ENCODE measurements at regions not wholly inside any gene's neighbourhood (a gene's known extent, or its start where the extent isn't known, plus 50 kb on each side); places are given as distances from the start of the nearest gene placed in this dataset.

DNA sequence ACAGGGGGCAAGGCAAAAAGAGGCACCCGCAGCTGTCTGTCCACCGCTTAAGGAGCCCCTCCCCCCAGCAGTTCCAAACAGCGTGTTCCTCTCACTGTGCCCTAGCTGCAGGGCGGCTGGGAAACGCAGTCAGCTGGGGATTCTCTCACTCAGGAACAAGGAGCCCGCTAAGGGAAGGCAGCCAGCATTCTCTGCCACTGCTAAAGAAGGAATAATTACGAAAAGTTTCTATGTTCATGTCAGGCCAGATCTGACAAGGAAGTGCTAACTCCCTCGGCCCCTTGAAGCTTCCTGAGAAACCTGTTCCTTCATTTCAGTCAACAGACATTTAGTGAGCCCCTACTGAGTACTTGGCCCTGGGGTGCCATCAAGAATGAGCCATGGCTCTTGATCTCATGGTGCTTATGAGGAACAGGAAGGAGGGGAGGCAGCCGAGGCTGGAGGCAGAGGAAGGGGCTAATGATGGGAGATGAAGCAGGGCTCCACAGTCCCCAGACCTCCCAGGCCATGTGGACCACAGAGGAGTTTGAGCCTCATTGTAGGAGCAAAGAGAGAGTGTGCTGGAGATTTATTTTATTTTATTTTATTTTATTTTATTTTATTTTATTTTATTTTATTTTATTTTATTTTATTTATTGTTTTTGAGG, 101.7 kb upstream of the PMEPA1 start:
- TF ChIP-seq, protein P1, sequence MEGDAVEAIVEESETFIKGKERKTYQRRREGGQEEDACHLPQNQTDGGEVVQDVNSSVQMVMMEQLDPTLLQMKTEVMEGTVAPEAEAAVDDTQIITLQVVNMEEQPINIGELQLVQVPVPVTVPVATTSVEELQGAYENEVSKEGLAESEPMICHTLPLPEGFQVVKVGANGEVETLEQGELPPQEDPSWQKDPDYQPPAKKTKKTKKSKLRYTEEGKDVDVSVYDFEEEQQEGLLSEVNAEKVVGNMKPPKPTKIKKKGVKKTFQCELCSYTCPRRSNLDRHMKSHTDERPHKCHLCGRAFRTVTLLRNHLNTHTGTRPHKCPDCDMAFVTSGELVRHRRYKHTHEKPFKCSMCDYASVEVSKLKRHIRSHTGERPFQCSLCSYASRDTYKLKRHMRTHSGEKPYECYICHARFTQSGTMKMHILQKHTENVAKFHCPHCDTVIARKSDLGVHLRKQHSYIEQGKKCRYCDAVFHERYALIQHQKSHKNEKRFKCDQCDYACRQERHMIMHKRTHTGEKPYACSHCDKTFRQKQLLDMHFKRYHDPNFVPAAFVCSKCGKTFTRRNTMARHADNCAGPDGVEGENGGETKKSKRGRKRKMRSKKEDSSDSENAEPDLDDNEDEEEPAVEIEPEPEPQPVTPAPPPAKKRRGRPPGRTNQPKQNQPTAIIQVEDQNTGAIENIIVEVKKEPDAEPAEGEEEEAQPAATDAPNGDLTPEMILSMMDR (IDR thresholded peaks at IDR 0.05; ENCODE audit: partially characterized antibody, unreplicated experiment): no peak
- no peak for DNase-seq
- Mint-ChIP-seq H3K4me1 (ENCODE audit: low read depth, unreplicated experiment) (peaks cover 36% of the 10 kb centered on the region), H3K27me3 (ENCODE audit: unreplicated experiment) (peaks cover 11% of the 10 kb centered on the region), H3K9me3 (ENCODE audit: unreplicated experiment) (peaks cover 3% of the 10 kb centered on the region), H3K4me3 (ENCODE audit: unreplicated experiment) (peak overlapping the region; percentile 46), H3K36me3 (ENCODE audit: unreplicated experiment) (no peaks in the 10 kb centered on the region), H3K27ac (ENCODE audit: unreplicated experiment) (peak overlapping the region; percentile 86)

DNA sequence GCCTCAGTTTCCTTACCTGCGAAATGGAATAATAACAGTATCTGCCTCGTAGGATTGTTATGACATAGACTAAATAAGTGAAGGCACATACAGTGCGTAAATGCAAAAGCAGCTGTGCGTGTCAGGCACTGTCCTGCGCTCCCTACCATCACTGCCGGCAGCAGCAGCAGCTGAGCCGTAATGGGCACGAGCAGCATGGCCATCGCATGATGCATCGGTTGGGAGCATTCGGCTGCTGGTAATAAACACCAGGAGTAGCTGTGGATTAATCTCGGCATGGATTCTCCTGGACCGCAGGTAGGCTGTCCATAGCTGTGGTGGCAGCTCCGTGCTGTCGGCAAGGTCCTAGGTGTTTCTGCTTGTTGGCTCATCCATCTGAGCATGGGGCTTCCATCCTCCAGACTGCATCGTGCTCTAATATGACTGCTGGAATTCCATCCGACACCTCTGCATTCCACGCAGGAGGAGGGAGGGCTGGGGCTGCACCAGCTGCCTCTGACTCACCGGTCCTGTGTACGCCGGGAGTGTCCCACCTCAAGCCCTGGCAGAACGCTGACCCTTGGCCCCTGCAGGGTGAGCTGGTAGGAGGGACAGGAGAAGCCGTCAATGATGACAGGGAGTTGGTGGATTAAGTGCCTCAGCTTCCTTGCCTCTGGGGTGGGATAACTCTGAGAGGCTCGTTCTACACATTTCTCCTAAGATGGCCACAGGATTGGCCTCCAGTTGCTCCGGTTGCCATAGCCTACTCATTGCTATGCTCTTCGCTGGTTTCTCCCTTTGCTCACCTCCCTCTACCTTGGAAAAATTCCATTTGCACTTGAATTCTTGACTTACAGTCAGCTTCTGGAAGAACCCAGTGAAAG, 100.9 kb upstream of the PMEPA1 start:
- DNase-seq: no peak
- H3K4me1 Mint-ChIP-seq (ENCODE audit: low read depth, unreplicated experiment): peaks cover 36% of the 10 kb centered on the region
- peaks cover 13% of the 10 kb centered on the region for H3K27me3 Mint-ChIP-seq (ENCODE audit: unreplicated experiment)
- H3K4me3 Mint-ChIP-seq (ENCODE audit: unreplicated experiment): peak overlapping the region; percentile 46
- H3K27ac Mint-ChIP-seq (ENCODE audit: unreplicated experiment): peak overlapping the region; percentile 86
- peaks cover 3% of the 10 kb centered on the region for H3K9me3 Mint-ChIP-seq (ENCODE audit: unreplicated experiment)
- no peaks in the 10 kb centered on the region for H3K36me3 Mint-ChIP-seq (ENCODE audit: unreplicated experiment)
- TF ChIP-seq, protein P1 (IDR thresholded peaks at IDR 0.05; ENCODE audit: partially characterized antibody, unreplicated experiment): no peak

- peaks cover 39% of the 10 kb centered on the region for H3K4me1 Mint-ChIP-seq (ENCODE audit: low read depth, unreplicated experiment)
Observed at GRCh38 chr20:57809661-57810172, 99.9 kb upstream of the PMEPA1 start.

DNA sequence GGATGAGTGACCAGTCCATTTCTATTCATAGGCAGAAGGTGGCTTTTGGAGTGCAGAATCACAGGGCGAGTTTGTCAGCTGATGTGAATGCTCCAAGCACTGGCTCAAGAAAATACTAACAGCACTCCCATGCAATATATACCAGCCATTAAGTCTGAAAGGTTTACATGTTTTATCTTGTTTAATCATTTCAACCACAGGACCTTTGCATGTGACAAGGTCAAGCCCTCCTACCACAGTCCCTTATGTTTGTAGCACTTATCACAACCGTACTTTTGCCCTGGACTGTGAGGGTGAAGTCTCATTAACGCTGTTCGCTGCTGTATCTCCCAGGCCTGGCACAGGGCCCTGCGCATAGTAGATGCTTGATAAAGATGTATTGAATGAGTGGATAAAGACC, 99.3 kb upstream of the PMEPA1 start:
- peaks cover 5% of the 10 kb centered on the region for H3K9me3 Mint-ChIP-seq (ENCODE audit: unreplicated experiment)
- no peak overlapping the region for H3K27ac Mint-ChIP-seq (ENCODE audit: unreplicated experiment)
- TF ChIP-seq, protein P1 (IDR thresholded peaks at IDR 0.05; ENCODE audit: partially characterized antibody, unreplicated experiment): no peak
- DNase-seq: no peak
- no peak overlapping the region for H3K4me3 Mint-ChIP-seq (ENCODE audit: unreplicated experiment)
- no peaks in the 10 kb centered on the region for H3K36me3 Mint-ChIP-seq (ENCODE audit: unreplicated experiment)
- peaks cover 13% of the 10 kb centered on the region for H3K27me3 Mint-ChIP-seq (ENCODE audit: unreplicated experiment)
- peaks cover 37% of the 10 kb centered on the region for H3K4me1 Mint-ChIP-seq (ENCODE audit: low read depth, unreplicated experiment)

More at GRCh38 chr20:57809661-57810172, 99.9 kb upstream of the PMEPA1 start:
- Mint-ChIP-seq H3K27me3 (ENCODE audit: unreplicated experiment) (peaks cover 17% of the 10 kb centered on the region), H3K36me3 (ENCODE audit: unreplicated experiment) (no peaks in the 10 kb centered on the region), H3K27ac (ENCODE audit: unreplicated experiment) (no peak overlapping the region), H3K9me3 (ENCODE audit: unreplicated experiment) (peaks cover 5% of the 10 kb centered on the region), H3K4me3 (ENCODE audit: unreplicated experiment) (no peak overlapping the region)
- TF ChIP-seq, protein P1 (IDR thresholded peaks at IDR 0.05; ENCODE audit: partially characterized antibody, unreplicated experiment): no peak
- no peak for DNase-seq

Measured in glutamatergic neuron (in vitro differentiated cells).